NCI-H1436 treated with DMSO at 0.1 percent for 48 hours (cell line): ENCODE measurements at regions not wholly inside any gene's neighbourhood (a gene's known extent, or its start where the extent isn't known, plus 50 kb on each side); places are given as distances from the start of the nearest gene placed in this dataset.
A peak's percentile ranks its signal among the peaks of the same experiment; 100 is the strongest.

Experiments
- DNase-seq: peaks from one replicate; lab custom pipeline; 2025; lab: John Stamatoyannopoulos, UW

GRCh38 chr18:72187956-72188355 lies 356.2 kb downstream of the CBLN2 start:
- DNase-seq = no peak

DNA sequence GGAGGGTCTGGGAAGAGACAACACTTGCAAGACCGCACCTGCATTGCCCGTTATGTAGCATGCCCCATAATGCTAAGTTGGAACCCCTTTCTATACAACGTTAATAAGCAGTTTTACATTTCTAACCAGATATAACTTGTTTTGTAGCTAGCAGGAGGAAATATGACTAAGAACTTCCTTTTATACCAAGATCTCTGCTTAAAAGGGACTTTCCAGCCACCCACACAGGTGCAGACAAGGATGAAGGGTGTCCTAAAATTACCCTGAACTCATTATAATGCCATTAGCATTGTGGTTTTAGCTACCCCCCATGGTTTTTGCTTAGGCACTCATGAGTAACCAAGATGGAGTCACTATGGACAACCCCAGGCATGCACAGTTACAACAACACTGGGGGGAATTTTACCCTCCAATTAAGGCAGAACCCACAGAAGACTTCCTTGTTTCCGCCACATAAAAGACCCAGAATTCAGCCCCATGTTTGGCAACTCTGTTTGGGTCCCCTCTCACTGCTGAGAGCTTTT lies 362.8 kb downstream of the CBLN2 start:
- DNase-seq = no peak

GRCh38 chr18:72180689-72181088 lies 363.5 kb downstream of the CBLN2 start:
- no peak for DNase-seq

- DNase-seq = no peak
Measured at GRCh38 chr18:72174972-72175649, 369.0 kb downstream of the CBLN2 start.

- peak; percentile 90 for DNase-seq
Measured at GRCh38 chr18:72171596-72171995, 372.5 kb downstream of the CBLN2 start.

DNA sequence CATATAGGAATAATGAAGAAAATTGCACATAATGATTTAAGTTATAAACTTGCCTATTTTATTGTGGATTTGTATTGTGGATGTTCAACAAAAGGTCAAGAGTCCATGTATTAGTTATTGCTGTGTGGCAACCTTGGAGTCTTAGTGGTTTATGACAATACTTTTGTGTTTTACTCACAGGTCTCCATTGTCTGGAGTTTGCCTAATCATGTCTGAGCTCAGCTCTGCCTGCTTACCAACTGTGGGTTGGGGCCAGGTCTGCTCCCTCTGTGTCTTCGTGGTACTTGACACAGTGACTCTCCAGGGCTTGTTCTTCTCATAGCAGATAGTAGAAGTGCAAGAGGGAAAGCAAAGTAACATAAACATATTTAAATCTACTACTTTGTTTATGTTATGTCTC lies 382.5 kb downstream of the CBLN2 start:
- DNase-seq = no peak

- no peak for DNase-seq
Measured at GRCh38 chr18:72160510-72161445, 383.4 kb downstream of the CBLN2 start.

DNA sequence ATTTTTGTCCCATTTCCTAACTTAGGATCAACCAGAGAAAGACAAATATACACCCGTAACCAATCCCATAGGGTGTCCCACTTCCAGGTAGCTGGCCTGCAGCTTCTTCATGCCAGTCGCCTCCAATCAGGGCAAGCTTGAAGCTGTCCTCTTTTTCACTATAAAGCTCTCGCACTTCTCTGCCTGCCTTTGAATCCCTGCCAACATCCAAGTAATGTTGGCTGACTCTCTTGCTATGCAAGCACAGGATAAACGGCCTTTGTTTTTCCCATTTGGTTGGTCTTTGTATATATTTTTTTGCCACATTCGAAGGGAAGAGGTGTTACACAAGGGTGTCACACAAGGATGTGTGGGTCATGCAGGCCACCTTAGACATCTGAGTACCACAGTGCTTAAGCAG lies 388.8 kb downstream of the CBLN2 start:
- DNase-seq = no peak

DNA sequence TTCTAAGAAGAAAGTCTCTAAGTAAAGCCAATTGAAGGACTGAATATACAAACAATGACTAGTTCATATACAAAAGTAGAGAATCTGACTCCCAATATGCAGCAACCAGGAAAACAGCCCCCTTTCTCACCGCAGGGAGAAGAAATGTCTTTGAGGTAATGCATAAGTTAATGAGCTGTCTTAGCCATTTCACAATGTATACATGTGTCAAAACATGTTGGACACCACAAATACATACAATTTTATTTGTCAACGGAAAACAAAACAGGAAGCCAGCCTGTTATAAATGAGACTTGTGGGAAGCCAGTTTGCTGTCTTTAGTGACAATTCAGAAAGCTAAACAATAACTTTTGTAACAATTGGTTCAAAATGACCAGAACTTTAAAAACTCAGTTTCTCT lies 389.2 kb downstream of the CBLN2 start:
- DNase-seq = no peak

DNA sequence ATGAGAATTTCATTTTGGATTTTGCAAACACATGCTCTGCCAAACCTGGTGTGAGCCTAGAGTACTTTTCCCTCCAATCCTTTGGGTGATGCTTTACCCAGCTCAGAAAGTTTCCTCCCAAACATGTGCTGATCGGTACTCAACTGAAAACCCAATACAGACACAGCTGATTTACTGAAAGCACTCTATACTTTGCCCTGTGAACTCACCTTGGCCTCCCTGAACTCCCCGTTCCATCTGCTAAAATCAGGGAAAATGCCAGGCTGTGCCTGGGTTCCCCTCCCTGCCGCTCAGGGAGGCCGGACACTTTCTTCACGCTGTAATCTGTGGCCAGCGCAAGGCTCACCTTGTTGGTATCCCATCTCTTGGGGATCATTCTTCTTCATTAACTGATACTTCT lies 391.2 kb downstream of the CBLN2 start:
- no peak for DNase-seq

DNA sequence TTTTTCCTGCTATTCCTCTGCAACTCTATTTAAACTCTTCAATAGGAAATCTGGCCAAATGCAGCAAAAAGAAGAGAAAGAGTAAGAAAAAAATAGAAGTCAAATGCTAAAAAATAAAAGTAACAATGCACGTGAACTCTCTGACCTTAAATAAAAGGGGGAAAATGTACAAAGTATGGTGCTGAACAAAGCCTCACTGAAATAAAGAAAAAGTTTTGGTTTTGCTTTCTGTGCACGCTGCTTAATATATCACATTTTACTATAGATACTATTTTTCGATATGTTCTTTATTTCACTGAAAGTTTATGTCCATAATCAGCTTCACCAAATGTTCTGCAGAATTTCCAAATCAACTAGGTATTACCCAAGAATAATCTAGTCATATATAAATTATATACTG lies 396.3 kb downstream of the CBLN2 start:
- DNase-seq = no peak

DNA sequence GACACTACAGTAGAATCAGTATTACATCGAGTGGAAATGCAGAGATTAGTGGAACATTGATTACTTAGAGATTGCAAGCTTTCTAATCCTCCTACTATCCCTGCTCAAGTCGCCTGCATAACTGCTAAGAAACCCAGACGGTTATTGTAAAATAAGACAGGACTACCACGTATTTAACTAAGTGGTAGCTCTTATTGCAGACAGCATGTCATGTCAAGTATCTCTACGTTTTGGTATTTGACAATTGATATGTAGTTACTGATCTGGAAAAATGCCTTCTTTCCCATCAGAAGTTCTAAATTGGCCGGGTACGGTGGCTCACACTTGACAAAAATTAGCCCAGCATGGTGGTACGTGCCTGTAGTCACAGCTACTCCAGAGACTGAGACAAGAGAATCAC lies 404.1 kb downstream of the CBLN2 start:
- no peak for DNase-seq

DNA sequence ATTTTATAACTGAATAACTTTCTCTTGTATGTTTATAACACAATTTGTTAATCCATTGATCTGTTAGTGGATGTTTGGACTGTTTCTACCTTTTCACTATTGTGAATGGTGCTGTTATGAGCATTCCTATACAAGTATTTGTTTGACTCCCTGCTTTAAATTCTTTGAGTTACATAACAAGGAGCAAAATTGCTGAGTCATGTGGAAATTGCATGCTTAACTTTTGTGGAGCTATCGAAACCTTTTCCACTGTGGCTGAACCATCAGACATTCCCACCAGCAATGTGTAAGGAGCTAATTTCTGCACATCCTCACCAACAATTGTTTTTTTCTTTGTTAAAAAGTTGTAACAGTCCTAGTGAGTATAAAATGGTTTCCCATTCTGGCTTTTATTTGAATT lies 415.5 kb downstream of the CBLN2 start:
- no peak for DNase-seq

GRCh38 chr18:72122103-72122502 lies 422.0 kb downstream of the CBLN2 start:
- peak; percentile 16 for DNase-seq

DNA sequence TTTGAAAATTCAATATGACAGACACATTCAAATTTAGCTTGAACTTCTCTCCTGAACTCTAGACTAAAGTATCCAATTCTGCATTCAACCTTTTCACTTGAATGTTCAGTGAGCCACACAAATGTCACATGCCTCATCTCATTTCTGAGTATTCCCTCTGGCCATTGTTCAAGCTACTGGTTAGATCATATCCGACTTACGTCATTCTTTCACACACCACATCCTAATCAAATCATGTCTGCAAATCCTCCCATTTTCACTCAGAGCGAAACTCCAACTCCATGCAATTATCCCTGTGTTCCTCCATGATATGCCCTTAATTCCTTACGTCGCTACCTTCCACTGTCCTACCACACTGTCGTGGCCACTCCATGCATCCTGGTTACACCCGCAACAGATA lies 425.1 kb downstream of the CBLN2 start:
- no peak for DNase-seq

DNA sequence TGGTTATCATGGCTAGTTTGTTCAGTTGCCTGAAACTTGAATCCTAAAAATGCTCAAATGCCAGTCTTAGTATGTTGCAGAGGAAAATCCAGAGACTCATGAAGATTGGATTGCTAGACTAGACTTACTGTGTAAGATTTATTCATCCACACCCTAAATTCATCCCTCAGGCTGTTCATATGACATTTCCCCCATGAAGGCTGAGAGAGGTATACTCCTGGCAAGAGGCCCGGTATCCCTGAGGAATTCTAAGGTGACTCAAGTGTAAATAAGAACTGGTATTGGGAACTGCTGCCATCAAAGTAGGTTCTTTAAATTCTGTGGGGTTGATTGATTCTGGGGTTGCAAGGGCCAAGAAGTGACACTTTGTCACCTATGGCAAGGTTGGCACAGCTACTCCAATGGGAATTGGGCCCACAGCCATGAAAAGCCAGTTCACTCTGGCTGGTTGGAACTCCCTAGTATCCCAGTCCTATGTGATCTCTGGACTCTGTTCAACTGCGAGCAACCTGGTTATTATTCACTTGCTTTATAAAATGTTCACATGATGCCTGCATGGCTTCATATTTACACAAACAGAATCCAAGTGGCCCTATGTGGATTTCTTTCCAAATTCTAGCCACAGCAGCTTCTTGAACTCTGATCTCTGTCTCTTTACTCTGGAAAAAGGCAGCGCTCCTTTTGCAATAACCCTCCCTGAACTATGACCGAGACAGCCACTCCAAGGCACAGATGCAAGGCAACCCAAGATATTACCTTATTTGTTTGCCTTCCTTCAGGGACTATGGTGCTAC lies 429.1 kb downstream of the CBLN2 start:
- DNase-seq = no peak

- no peak for DNase-seq
Measured at GRCh38 chr18:72107647-72108383, 436.3 kb downstream of the CBLN2 start.

- DNase-seq = no peak
Measured at GRCh38 chr18:72104851-72105250, 439.3 kb downstream of the CBLN2 start.

DNA sequence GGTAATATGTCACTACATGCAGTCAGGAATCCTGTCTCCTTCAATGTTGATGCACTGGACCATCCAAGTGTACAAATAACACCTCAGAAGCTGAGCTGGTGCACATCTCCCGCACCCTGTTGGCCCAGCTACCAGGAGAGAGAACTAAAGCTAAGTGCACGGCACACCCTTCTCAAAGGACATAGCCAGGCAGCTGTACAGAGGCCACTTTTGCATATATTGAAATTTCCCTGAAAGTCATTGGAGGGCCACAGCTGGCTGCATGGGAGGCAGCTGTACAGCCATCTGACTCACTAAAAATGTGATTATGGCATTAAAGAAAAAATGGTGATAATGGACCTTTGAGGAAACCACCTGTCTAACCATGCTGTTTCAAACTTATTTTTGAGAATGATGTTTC lies 441.7 kb downstream of the CBLN2 start:
- DNase-seq = no peak

DNA sequence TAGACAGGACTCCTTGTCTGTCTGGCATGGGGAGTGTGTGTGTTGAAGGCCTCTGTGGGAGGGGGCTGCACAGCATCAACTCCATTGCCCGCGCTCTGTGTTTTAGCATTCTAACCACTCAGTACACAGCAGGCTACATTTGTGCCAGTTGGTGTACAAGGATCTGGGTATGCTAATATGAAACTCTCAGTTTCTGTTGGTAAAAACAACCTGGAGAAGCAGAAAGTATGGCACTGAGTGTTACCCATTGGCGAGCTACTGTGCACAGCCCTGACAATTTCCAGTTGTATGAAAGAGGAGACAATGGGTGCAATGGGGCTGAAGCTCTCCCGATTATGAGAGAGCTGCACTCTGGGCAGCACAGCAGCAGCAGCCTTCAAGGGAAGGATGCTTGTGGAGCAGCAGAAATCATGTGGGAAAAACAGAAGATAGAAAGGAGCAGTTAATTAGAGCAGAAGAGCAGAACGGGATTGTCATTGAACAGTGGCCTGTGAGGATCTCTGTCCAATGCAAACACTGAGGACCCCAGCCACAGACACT lies 443.6 kb downstream of the CBLN2 start:
- DNase-seq = no peak

DNA sequence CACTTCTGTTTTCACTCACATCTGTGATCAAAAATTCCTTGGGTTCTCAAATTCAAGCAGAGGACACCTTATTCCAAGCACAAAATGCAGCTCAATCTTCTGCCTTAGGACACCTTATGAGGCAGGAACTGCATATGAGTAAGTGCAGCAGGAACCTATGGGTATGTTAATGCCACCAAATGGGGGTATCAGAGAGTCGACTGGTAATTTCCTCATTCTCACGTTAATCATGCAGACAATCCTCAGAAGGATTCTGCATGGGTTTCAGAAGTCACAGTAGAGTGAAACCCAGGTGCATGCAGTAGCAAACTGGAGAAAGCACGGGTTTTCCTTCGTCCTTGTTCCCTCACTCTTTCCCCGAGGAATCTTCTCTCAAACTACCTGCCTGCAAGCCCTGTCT lies 452.8 kb downstream of the CBLN2 start:
- no peak for DNase-seq
